ENCODE measurements at regions not wholly inside any gene's neighbourhood (a gene's known extent, or its start where the extent isn't known, plus 50 kb on each side); places are given as distances from the start of the nearest gene placed in this dataset.
A peak's percentile ranks its signal among the peaks of the same experiment; 100 is the strongest.

- no peaks in the 10 kb centered on the region for H3K36me3 ChIP-seq
- DNase-seq (no peak), ATAC-seq (ENCODE audit: low FRiP score in 2 of 2) (no peak)
- no peak overlapping the region for H3K4me3 ChIP-seq
- H3K27ac ChIP-seq = no peak overlapping the region
- WGBS, 2 donors = 60 to 65% methylated on average over 2 of the region's 2 CpGs
- H3K9me3 ChIP-seq = peaks cover 0 to 8% (median 5%) of the 10 kb centered on the region in 4 donors
- H3K4me1 ChIP-seq = no peaks in the 10 kb centered on the region
- TF ChIP-seq POLR2AphosphoS5 (IDR thresholded peaks at IDR 0.05) = no peak
- no peak for TF ChIP-seq CTCF (IDR thresholded peaks at IDR 0.05)
- TF ChIP-seq POLR2A (IDR thresholded peaks at IDR 0.05) = no peak
- TF ChIP-seq EP300 (IDR thresholded peaks at IDR 0.05) = no peak
- H3K27me3 ChIP-seq = no peaks in the 10 kb centered on the region
Measured at GRCh38 chr11:119550053-119550752, 127.2 kb upstream of the THY1 start.

GRCh38 chr11:119547511-119547910 lies 124.5 kb upstream of the THY1 start:
- Histone ChIP-seq H3K9me3 (peaks cover 0 to 8% (median 5%) of the 10 kb centered on the region in 4 donors), H3K4me3 (no peak overlapping the region), H3K27me3 (no peaks in the 10 kb centered on the region), H3K4me1 (no peaks in the 10 kb centered on the region), H3K36me3 (no peaks in the 10 kb centered on the region), H3K27ac (no peak overlapping the region)
- DNase-seq = no peak
- TF ChIP-seq EP300 (IDR thresholded peaks at IDR 0.05) = no peak
- no peak for TF ChIP-seq CTCF (IDR thresholded peaks at IDR 0.05)
- no peak for TF ChIP-seq POLR2A (IDR thresholded peaks at IDR 0.05)
- no peak for TF ChIP-seq POLR2AphosphoS5 (IDR thresholded peaks at IDR 0.05)
- no peak for ATAC-seq (ENCODE audit: low FRiP score in 2 of 2)
- WGBS, 2 donors = 88 to 91% methylated on average over 5 of the region's 5 CpGs

GRCh38 chr11:119545978-119546915 lies 123.3 kb upstream of the THY1 start:
- ATAC-seq (ENCODE audit: low FRiP score in 2 of 2) = peak in 1 of 2 donors; percentile 46
- WGBS, 2 donors = 77 to 91% methylated on average over 4 to 12 of the region's 13 CpGs
- Histone ChIP-seq H3K27me3 (no peaks in the 10 kb centered on the region), H3K27ac (no peak overlapping the region), H3K9me3 (peaks cover 0 to 8% (median 5%) of the 10 kb centered on the region in 4 donors), H3K4me1 (no peaks in the 10 kb centered on the region), H3K36me3 (no peaks in the 10 kb centered on the region), H3K4me3 (no peak overlapping the region)
- no peak for TF ChIP-seq CTCF (IDR thresholded peaks at IDR 0.05)
- TF ChIP-seq POLR2AphosphoS5 (IDR thresholded peaks at IDR 0.05) = no peak
- TF ChIP-seq EP300 (IDR thresholded peaks at IDR 0.05) = no peak
- TF ChIP-seq POLR2A (IDR thresholded peaks at IDR 0.05) = no peak
- no peak for DNase-seq

- Histone ChIP-seq H3K4me3 (no peak overlapping the region), H3K4me1 (no peaks in the 10 kb centered on the region), H3K27ac (no peak overlapping the region), H3K36me3 (no peaks in the 10 kb centered on the region), H3K27me3 (no peaks in the 10 kb centered on the region), H3K9me3 (no peaks in the 10 kb centered on the region)
- DNase-seq = no peak
- no peak for TF ChIP-seq POLR2A (IDR thresholded peaks at IDR 0.05)
- no peak for TF ChIP-seq POLR2AphosphoS5 (IDR thresholded peaks at IDR 0.05)
- TF ChIP-seq EP300 (IDR thresholded peaks at IDR 0.05) = no peak
- no peak for TF ChIP-seq CTCF (IDR thresholded peaks at IDR 0.05)
- WGBS, 2 donors = 72 to 93% methylated on average over 6 to 7 of the region's 7 CpGs
- ATAC-seq (ENCODE audit: low FRiP score in 2 of 2) = no peak
Measured at GRCh38 chr11:119540370-119541125, 117.6 kb upstream of the THY1 start.
